Urinary bladder (tissue), 3 donors: ENCODE measurements at regions not wholly inside any gene's neighbourhood (a gene's known extent, or its start where the extent isn't known, plus 50 kb on each side); places are given as distances from the start of the nearest gene placed in this dataset.
"Not testable (repeated sequence)": the region's sequence is repeated elsewhere in the genome, so short reads cannot be mapped to it uniquely, and the experiment has no call there.

Experiments used
- DNase-seq: peaks from one replicate; pipeline ENCODE4 v3.0.0-alpha.2; 2015; ENCODE audit errors: extremely low spot score
- H3K27ac ChIP-seq: one replicate; pipeline ENCODE4 v1.5.1; 2013; ENCODE audit warnings: low read depth, mild to moderate bottlenecking, moderate library complexity
- H3K36me3 ChIP-seq: one replicate; pipeline ENCODE4 v1.6.1; 2013; ENCODE audit warnings: mild to moderate bottlenecking, moderate library complexity; ENCODE audit not compliant: insufficient read depth
- H3K4me1 ChIP-seq: one replicate; pipeline ENCODE4 v1.6.1; 2013; ENCODE audit warnings: mild to moderate bottlenecking, moderate library complexity; ENCODE audit not compliant: insufficient read depth
- H3K4me3 ChIP-seq: one replicate; pipeline ENCODE4 v1.5.1; 2013; ENCODE audit warnings: low read depth, low read length
- WGBS: extraction: QIAGEN DNeasy Blood & Tissue Kit; methylation state at CpG from one replicate; pipeline ENCODE4 v1.1.7; 2013; 5-methylcytosine and 5-hydroxymethylcytosine counted together
- donor health status: healthy with polysubstance abuse.
- donor health status: healthy.

GRCh38 chr6:85792254-85792653, 149.6 kb upstream of the SYNCRIP start:
- Histone ChIP-seq H3K36me3 (no peaks in the 10 kb centered on the region), H3K4me1 (no peaks in the 10 kb centered on the region), H3K4me3 (no peak overlapping the region), H3K27ac (no peak overlapping the region)
- DNase-seq = no peak
- WGBS = 66% methylated on average over 1 of the region's 1 CpG

GRCh38 chr6:85775883-85776282, 133.2 kb upstream of the SYNCRIP start:
- Histone ChIP-seq H3K4me1 (no peaks in the 10 kb centered on the region), H3K4me3 (no peak overlapping the region), H3K27ac (no peak overlapping the region), H3K36me3 (no peaks in the 10 kb centered on the region)
- 73% methylated on average over 4 of the region's 4 CpGs for WGBS
- DNase-seq = no peak

GRCh38 chr6:85772641-85773040, 130.0 kb upstream of the SYNCRIP start:
- Histone ChIP-seq H3K36me3 (no peaks in the 10 kb centered on the region), H3K4me1 (no peaks in the 10 kb centered on the region), H3K4me3 (no peak overlapping the region), H3K27ac (no peak overlapping the region)
- WGBS = 79% methylated on average over 2 of the region's 2 CpGs
- DNase-seq = no peak

GRCh38 chr6:85771925-85772430, 129.3 kb upstream of the SYNCRIP start:
- DNase-seq = no peak
- 81% methylated on average over 3 of the region's 3 CpGs for WGBS
- no peak overlapping the region for H3K27ac ChIP-seq
- no peaks in the 10 kb centered on the region for H3K4me1 ChIP-seq
- H3K36me3 ChIP-seq = no peaks in the 10 kb centered on the region
- H3K4me3 ChIP-seq = no peak overlapping the region

GRCh38 chr6:85771455-85771854, 128.8 kb upstream of the SYNCRIP start:
- H3K27ac ChIP-seq = no peak overlapping the region
- H3K4me1 ChIP-seq = no peaks in the 10 kb centered on the region
- WGBS = 81% methylated on average over 2 of the region's 2 CpGs
- DNase-seq = no peak
- H3K36me3 ChIP-seq = no peaks in the 10 kb centered on the region
- H3K4me3 ChIP-seq = no peak overlapping the region

GRCh38 chr6:85764844-85765243, 122.2 kb upstream of the SYNCRIP start:
- no peak for DNase-seq
- Histone ChIP-seq H3K4me1 (no peaks in the 10 kb centered on the region), H3K27ac (no peak overlapping the region), H3K4me3 (no peak overlapping the region), H3K36me3 (no peaks in the 10 kb centered on the region)
- 89% methylated on average over 3 of the region's 3 CpGs for WGBS

GRCh38 chr6:85756982-85757381, 114.3 kb upstream of the SYNCRIP start:
- DNase-seq = peak; percentile 18
- no peak overlapping the region for H3K27ac ChIP-seq

GRCh38 chr6:85754894-85755293, 112.2 kb upstream of the SYNCRIP start:
- 18% methylated on average over 2 of the region's 2 CpGs for WGBS
- no peaks in the 10 kb centered on the region for H3K36me3 ChIP-seq
- no peak overlapping the region for H3K4me3 ChIP-seq
- no peak for DNase-seq
- H3K27ac ChIP-seq = no peak overlapping the region
- no peaks in the 10 kb centered on the region for H3K4me1 ChIP-seq

More at GRCh38 chr6:85756982-85757381, 114.3 kb upstream of the SYNCRIP start:
- Histone ChIP-seq H3K36me3 (no peaks in the 10 kb centered on the region), H3K4me3 (no peak overlapping the region), H3K4me1 (no peaks in the 10 kb centered on the region)

GRCh38 chr6:85752602-85753001, 109.9 kb upstream of the SYNCRIP start:
- H3K4me3 ChIP-seq = no peak overlapping the region
- no peak overlapping the region for H3K27ac ChIP-seq
- WGBS = 77% methylated on average over 5 of the region's 5 CpGs
- H3K4me1 ChIP-seq = no peaks in the 10 kb centered on the region
- H3K36me3 ChIP-seq = no peaks in the 10 kb centered on the region
- DNase-seq = no peak

GRCh38 chr6:85751374-85752055, 108.8 kb upstream of the SYNCRIP start:
- H3K36me3 ChIP-seq = no peaks in the 10 kb centered on the region
- no peak overlapping the region for H3K4me3 ChIP-seq
- no peak for DNase-seq
- WGBS = 89% methylated on average over 5 of the region's 5 CpGs
- no peak overlapping the region for H3K27ac ChIP-seq
- no peaks in the 10 kb centered on the region for H3K4me1 ChIP-seq

GRCh38 chr6:85750146-85750545, 107.5 kb upstream of the SYNCRIP start:
- 85% methylated on average over 2 of the region's 2 CpGs for WGBS
- H3K4me3 ChIP-seq, H3K4me1 ChIP-seq, H3K27ac ChIP-seq, H3K36me3 ChIP-seq, DNase-seq: not testable (repeated sequence)

GRCh38 chr6:85749236-85749635, 106.5 kb upstream of the SYNCRIP start:
- Histone ChIP-seq H3K4me3 (no peak overlapping the region), H3K27ac (no peak overlapping the region), H3K36me3 (no peaks in the 10 kb centered on the region), H3K4me1 (no peaks in the 10 kb centered on the region)
- 78% methylated on average over 4 of the region's 4 CpGs for WGBS
- no peak for DNase-seq

GRCh38 chr6:85747666-85748065, 105.0 kb upstream of the SYNCRIP start:
- Histone ChIP-seq H3K4me1 (no peaks in the 10 kb centered on the region), H3K4me3 (no peak overlapping the region), H3K27ac (no peak overlapping the region), H3K36me3 (no peaks in the 10 kb centered on the region)
- DNase-seq = no peak
- WGBS = 67% methylated on average over 1 of the region's 1 CpG

- Histone ChIP-seq H3K4me3 (no peak overlapping the region), H3K36me3 (no peaks in the 10 kb centered on the region), H3K27ac (no peak overlapping the region), H3K4me1 (no peaks in the 10 kb centered on the region)
- no peak for DNase-seq
Measured at GRCh38 chr6:85747093-85747492, 104.4 kb upstream of the SYNCRIP start.
